IMR-90 (cell line): ENCODE measurements at regions not wholly inside any gene's neighbourhood (a gene's known extent, or its start where the extent isn't known, plus 50 kb on each side); places are given as distances from the start of the nearest gene placed in this dataset.

Source experiments
- ATAC-seq: fragments of 200-7000 bp; cut with Tn5 transposase; 2 replicates; pipeline ENCODE4 v1.9.1; 2020; ENCODE audit warnings: low read depth, mild to moderate bottlenecking, moderate library complexity
- BruUV-seq: library from RNA; stranded (reverse); fragments of 400-500 nt; replicated peaks from 2 replicates; lab custom pipeline; 2021; lab: Mats Ljungman, UMichigan
- CTCF ChIA-PET: fragments of 300-600 bp; formaldehyde crosslinking; extraction: SDS; loops from one replicate; lab custom pipeline; 2021; ENCODE audit warnings: antibody characterized with exemption; lab: Yijun Ruan, JAX
- POLR2A ChIA-PET: fragments of 300-600 bp; sonication (Branson Sonifier 250); formaldehyde crosslinking; loops from one replicate; lab custom pipeline; 2022; ENCODE audit warnings: antibody characterized with exemption; ENCODE audit not compliant: unreplicated experiment; lab: Charles Lee
- DNase-seq: peaks from one replicate; pipeline ENCODE4 v3.0.0; 2013
- H2AFZ ChIP-seq: replicated peaks from 2 replicates; pipeline ENCODE3; 2013; ENCODE audit warnings: low read length, mild to moderate bottlenecking; ENCODE audit not compliant: poor library complexity
- H2AK5ac ChIP-seq: 2 replicates; pipeline ENCODE4 v1.6.1; 2013; ENCODE audit warnings: low read depth, low read length, inconsistent platforms
- H2AK9ac ChIP-seq: replicated peaks from 2 replicates; pipeline ENCODE3; 2013; ENCODE audit warnings: mild to moderate bottlenecking, low read depth, low read length, moderate library complexity; ENCODE audit not compliant: poor library complexity
- H2BK120ac ChIP-seq: 2 replicates; pipeline ENCODE4 v1.6.1; 2013; ENCODE audit warnings: low read depth, low read length, inconsistent platforms
- H2BK15ac ChIP-seq: 3 replicates; pipeline ENCODE4 v1.6.1; 2013; ENCODE audit warnings: low read depth, low read length, inconsistent platforms
- H2BK20ac ChIP-seq: 2 replicates; pipeline ENCODE4 v1.6.1; 2013; ENCODE audit warnings: low read depth, mild to moderate bottlenecking, inconsistent platforms, low read length, moderate library complexity
- H2BK5ac ChIP-seq: 2 replicates; pipeline ENCODE4 v1.6.1; 2013; ENCODE audit warnings: mild to moderate bottlenecking, low read depth, low read length, inconsistent platforms; ENCODE audit not compliant: poor library complexity, severe bottlenecking
- H3K14ac ChIP-seq: replicated peaks from 2 replicates; pipeline ENCODE4 v1.6.1; 2013; ENCODE audit warnings: low read depth, low read length, inconsistent platforms
- H3K18ac ChIP-seq: 2 replicates; pipeline ENCODE4 v1.6.1; 2013; ENCODE audit warnings: low read depth, low read length, control low read depth
- H3K23ac ChIP-seq: 2 replicates; pipeline ENCODE4 v1.6.1; 2013; ENCODE audit warnings: low read depth, low read length, inconsistent platforms
- H3K27ac ChIP-seq: 2 replicates; pipeline ENCODE4 v1.5.1; 2013; ENCODE audit warnings: mild to moderate bottlenecking, control low read depth, low read length; ENCODE audit not compliant: insufficient read depth
- H3K27me3 ChIP-seq: 2 replicates; pipeline ENCODE4 v1.6.1; 2013; ENCODE audit warnings: low read length; ENCODE audit not compliant: control insufficient read depth, insufficient read depth
- H3K36me3 ChIP-seq: 2 replicates; pipeline ENCODE4 v1.6.1; 2013; ENCODE audit warnings: low read length, mixed read lengths; ENCODE audit not compliant: control insufficient read depth, insufficient read depth
- H3K4ac ChIP-seq: 2 replicates; pipeline ENCODE4 v1.6.1; 2013; ENCODE audit warnings: low read depth, low read length, inconsistent platforms
- H3K4me1 ChIP-seq: 2 replicates; pipeline ENCODE4 v1.6.1; 2013; ENCODE audit warnings: low read length, mixed read lengths; ENCODE audit not compliant: control insufficient read depth, insufficient read depth
- H3K4me2 ChIP-seq: 2 replicates; pipeline ENCODE4 v1.6.1; 2013; ENCODE audit warnings: low read depth, mild to moderate bottlenecking, control low read depth, low read length, moderate library complexity
- H3K4me3 ChIP-seq: 2 replicates; pipeline ENCODE4 v1.5.1; 2013; ENCODE audit warnings: low read depth, mild to moderate bottlenecking, control low read depth, low read length, moderate library complexity; ENCODE audit not compliant: insufficient read depth
- H3K56ac ChIP-seq: 2 replicates; pipeline ENCODE4 v1.6.1; 2013; ENCODE audit warnings: low read length, inconsistent platforms; ENCODE audit not compliant: insufficient read depth; ENCODE audit errors: extremely low read depth
- H3K79me1 ChIP-seq, 2 experiments: 2 replicates each; pipeline ENCODE4 v1.6.1; 2013; ENCODE audit warnings: low read length in 2 of 2, inconsistent platforms in 1 of 2, low read depth in 1 of 2
- H3K9ac ChIP-seq: 2 replicates; pipeline ENCODE4 v1.6.1; 2013; ENCODE audit warnings: low read depth, low read length, control low read depth
- H3K9me1 ChIP-seq: 2 replicates; pipeline ENCODE4 v1.6.1; 2013; ENCODE audit warnings: low read length, inconsistent platforms; ENCODE audit not compliant: insufficient read depth
- H3K9me3 ChIP-seq: 2 replicates; pipeline ENCODE4 v1.6.1; 2013; ENCODE audit warnings: low read length; ENCODE audit not compliant: control insufficient read depth, insufficient read depth
- H4K20me1 ChIP-seq: 2 replicates; pipeline ENCODE4 v1.6.1; 2013; ENCODE audit warnings: low read length, inconsistent platforms; ENCODE audit not compliant: insufficient read depth
- H4K5ac ChIP-seq: 2 replicates; pipeline ENCODE4 v1.6.1; 2013; ENCODE audit warnings: mild to moderate bottlenecking, low read depth, low read length, control low read depth
- H4K8ac ChIP-seq, 2 experiments: 2 replicates each; pipeline ENCODE4 v1.6.1; 2013; ENCODE audit warnings: low read depth in 2 of 2, low read length in 2 of 2, control low read depth in 1 of 2, inconsistent platforms in 1 of 2
- H4K91ac ChIP-seq: 2 replicates; pipeline ENCODE4 v1.6.1; 2013; ENCODE audit warnings: low read depth, low read length, inconsistent platforms; ENCODE audit not compliant: insufficient read depth
- POLR2A ChIP-seq: IDR thresholded peaks from 2 replicates; pipeline ENCODE4 v1.6.1; 2012; ENCODE audit warnings: mild to moderate bottlenecking, low read depth, low read length
- RCOR1 ChIP-seq: IDR thresholded peaks from 2 replicates; pipeline ENCODE4 v1.6.1; 2012; ENCODE audit warnings: mild to moderate bottlenecking, low read length, improper control_type of control experiment; ENCODE audit not compliant: insufficient replicate concordance
- WGBS, 2 experiments: methylation state at CpG; one replicate each; pipeline versions ENCODE4 v1.1.5 to v1.1.7; 2013; ENCODE audit warnings: missing lambda C conversion rate in 2 of 2; ENCODE audit not compliant: insufficient read length in 1 of 2; ENCODE audit errors: extremely low coverage in 2 of 2; 5-methylcytosine and 5-hydroxymethylcytosine counted together
- dilution Hi-C: fragments of 300-500 bp; cut with HindIII; formaldehyde crosslinking; loops from one replicate; pipeline ENCODE4 v1.14.3; 2018; ENCODE audit warnings: low sequenced_read_pairs; ENCODE audit not compliant: unreplicated experiment
- in situ Hi-C: fragments of 300-500 bp; cut with MboI; formaldehyde crosslinking; loops from 3 replicates; pipeline ENCODE4 v1.14.3; 2019; ENCODE audit warnings: low sequenced_read_pairs, inconsistent platforms, mixed read lengths
- intact Hi-C: fragments of 100-400 bp; cut with micrococcal nuclease; formaldehyde crosslinking; loops from 2 replicates; pipeline ENCODE4 v1.10.0; 2022

- Histone ChIP-seq H3K27ac (no peak overlapping the region), H3K14ac (no peak overlapping the region), H3K27me3 (no peaks in the 10 kb centered on the region), H3K18ac (no peak overlapping the region), H3K4ac (no peak overlapping the region), H4K20me1 (no peaks in the 10 kb centered on the region; the same call in 1 of the 2 replicates), H2BK15ac (no peak overlapping the region), H4K91ac (no peak overlapping the region), H3K79me1 (no peaks in the 10 kb centered on the region), H4K8ac (no peak overlapping the region), H3K4me3 (no peak overlapping the region), H3K4me1 (no peaks in the 10 kb centered on the region), H2AK9ac (no peak overlapping the region), H2BK120ac (no peak overlapping the region), H2AFZ (no peak overlapping the region), H3K4me2 (no peak overlapping the region), H3K36me3 (no peaks in the 10 kb centered on the region), H3K56ac (no peak overlapping the region), H3K9ac (no peak overlapping the region), H3K9me1 (no peaks in the 10 kb centered on the region), H2BK20ac (no peak overlapping the region), H2AK5ac (no peak overlapping the region), H3K9me3 (no peaks in the 10 kb centered on the region; the same call in 1 of the 2 replicates), H4K5ac (no peak overlapping the region), H2BK5ac (no peak overlapping the region), H3K23ac (no peak overlapping the region)
- WGBS, 2 experiments, result no CpG with 5 or more reads among the region's 2 CpGs
- intact Hi-C loops (no loop called here), dilution Hi-C loops (no loop called here), in situ Hi-C loops (no loop called here)
- no TSS peak for BruUV-seq
- POLR2A ChIA-PET, result no interaction called here
- TF ChIP-seq POLR2A (no peak), RCOR1 (no peak)
- CTCF ChIA-PET, result no interaction called here
- ATAC-seq, result no peak
- no peak for DNase-seq
Observed at GRCh38 chr20:40880729-40881109, 147.9 kb upstream of the TOP1 start.
